ACHN (cell line): ENCODE measurements at regions not wholly inside any gene's neighbourhood (a gene's known extent, or its start where the extent isn't known, plus 50 kb on each side); places are given as distances from the start of the nearest gene placed in this dataset.

Experiments used
- DNase-seq: peaks from one replicate; pipeline ENCODE4 v3.0.0-alpha.2; 2015
- in situ Hi-C: cut with HindIII; loops from 2 replicates; pipeline ENCODE4 v1.10.0; 2017; ENCODE audit warnings: low sequenced_read_pairs, low pct_ligation_motif_present, low pct_unique_long_range_greater_than_20kb

DNA sequence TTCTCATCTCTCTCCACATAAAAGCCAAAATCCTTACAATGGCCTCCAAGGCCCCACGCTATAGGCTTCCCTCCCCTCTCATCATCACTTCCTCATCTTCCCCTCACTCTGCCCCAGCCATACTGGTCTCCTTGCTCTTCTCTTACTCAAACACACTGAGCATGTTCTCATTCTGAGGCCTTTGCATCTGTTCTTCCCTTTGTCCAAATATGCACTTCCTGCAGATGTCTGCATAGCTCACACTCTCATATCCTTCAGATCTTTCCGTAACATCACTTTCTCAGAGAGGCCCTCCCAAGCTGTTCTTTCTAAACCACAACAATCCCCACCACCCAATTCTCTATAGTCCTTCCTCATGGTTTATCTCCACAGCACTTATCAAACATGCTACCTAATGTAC, 284.1 kb downstream of the HHIPL2 start:
- DNase-seq = no peak
- in situ Hi-C loops = no loop called here

DNA sequence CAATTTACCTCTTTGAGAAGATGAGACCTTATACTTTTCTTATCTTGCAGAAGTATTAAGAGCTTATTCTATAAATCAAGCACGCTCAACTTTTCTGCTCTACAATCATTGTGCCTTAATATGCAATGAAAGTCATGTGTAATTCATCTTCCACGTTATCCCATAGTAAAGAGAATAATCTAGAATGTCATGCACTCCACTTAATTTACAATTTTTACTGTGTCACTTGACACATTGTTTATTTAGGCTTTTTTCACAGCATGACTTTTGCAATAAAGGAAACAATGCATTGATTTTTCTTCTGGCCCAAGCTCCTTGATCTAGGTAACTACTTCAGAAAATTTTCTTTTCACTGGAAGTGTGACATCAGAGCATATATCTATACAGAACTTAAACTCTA, 290.9 kb downstream of the HHIPL2 start:
- DNase-seq = no peak
- in situ Hi-C loops = no loop called here

DNA sequence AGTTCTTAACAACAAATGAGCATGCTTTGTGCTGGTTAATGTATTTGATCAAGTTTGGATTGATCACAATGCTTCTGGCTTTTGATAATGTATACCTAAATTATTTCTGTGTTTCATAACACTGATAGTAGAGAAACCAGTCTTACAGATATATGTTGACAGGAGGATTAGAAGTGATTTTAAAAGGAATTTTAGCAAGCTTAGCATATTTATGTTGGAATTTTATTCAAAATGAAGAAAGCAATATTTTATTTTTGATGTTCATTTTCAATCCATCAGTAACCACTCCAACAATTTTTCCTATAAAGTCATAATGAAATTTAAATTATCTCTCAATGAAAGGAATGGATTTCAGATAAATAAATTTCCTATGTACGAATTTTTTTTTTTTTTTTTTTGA, 291.8 kb downstream of the HHIPL2 start:
- in situ Hi-C loops = no loop called here
- no peak for DNase-seq

DNA sequence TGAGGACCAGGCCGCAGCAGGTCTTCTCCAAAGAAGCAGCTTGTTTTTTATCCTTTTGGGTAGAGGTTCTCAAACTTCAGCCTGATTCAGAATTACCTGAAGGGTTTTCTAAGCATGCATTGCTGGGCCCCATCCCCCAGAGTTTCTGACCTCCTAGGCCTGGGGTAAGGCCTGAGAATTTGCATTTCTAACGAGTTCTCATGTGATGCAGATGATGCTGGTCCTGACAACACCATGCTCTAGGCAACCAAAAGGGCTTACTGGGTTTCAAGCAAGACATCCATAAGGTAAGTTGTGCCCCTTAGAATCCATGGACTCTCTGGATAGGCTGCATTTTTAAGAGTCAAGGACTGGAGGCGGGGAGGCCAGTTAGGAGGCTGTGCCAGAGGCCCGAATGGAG, 295.1 kb downstream of the HHIPL2 start:
- no peak for DNase-seq
- in situ Hi-C loops = no loop called here

DNA sequence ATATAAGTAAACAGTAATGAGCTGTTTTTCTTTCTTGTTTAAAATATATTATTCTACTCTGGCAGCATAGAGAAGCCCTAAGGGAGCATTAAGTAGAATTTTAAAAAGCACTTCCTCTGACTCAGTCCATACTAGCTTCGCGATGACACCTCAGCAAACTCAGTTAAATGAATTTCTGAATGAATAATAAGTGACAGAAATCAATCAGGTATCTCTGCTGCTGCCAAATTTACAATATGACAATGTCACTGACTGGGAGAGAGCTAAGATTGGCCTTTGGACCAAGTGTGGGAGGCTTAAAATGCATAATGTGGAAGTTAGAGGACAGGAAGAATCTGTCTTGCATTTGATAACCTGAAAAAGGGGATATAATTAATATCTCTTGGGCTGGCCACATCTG, 296.1 kb downstream of the HHIPL2 start:
- DNase-seq = no peak
- in situ Hi-C loops = no loop called here

DNA sequence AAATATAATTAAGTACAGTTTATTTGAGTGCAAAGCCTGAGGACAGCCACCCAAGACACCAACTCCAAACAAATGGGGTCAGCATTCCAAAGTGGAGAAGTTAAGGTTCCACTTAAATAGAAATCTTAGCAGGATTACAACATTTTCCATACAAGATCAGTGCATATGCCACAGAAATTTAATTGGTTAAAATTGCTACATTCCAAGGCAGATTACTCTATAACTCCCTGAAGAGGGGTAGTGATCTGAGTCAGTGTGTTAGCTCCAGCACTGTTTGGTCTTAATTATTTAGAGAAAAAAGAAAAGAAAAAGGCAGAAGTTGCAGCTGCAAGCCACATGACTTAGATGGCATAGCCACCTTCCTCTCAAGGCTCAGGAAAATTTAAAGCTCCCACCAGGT, 297.5 kb downstream of the HHIPL2 start:
- DNase-seq = no peak
- in situ Hi-C loops = no loop called here

DNA sequence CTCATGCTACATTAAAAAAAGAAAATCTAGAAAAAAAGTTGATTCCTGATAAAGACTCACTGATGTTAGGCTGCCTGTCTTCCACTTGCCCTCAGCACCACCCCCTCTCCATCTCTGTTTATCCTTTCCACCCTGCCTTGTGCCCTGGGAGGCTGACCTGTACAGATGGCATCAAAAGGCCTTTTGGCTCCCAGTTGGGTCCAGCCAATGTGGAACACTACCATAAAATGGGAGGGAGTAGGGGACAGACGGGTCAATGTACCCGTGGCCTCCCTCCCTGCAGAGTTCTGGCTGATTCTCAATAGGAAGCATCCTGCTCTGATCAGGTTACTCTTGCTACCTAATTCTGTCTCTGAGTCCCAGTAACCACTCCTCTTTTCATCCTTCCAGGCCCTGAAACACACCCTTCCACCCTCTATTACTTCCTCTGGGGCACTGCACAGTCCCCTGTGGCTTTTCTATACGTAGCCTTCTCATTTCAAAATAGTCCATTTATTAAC, 300.0 kb downstream of the HHIPL2 start:
- no peak for DNase-seq
- in situ Hi-C loops = no loop called here

DNA sequence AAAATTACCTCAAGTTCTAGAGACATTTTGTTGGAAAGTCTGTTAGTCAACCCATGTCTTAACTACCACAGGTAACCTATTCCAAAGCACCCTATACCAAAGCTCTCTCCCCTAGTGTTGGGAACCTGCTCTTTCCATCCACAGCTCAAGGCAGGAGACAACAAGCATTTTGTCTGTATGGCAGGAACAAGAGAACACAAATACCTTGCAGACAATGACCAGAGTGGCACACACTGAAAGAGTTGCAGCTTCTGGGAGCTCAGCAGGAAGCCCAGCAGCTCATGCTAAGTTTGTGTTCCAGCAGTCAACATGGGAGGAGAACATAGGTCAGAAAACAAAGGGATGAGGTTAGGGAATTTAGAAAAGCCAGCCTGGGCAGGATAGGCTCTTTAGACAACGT, 300.8 kb downstream of the HHIPL2 start:
- in situ Hi-C loops = no loop called here
- DNase-seq = no peak

DNA sequence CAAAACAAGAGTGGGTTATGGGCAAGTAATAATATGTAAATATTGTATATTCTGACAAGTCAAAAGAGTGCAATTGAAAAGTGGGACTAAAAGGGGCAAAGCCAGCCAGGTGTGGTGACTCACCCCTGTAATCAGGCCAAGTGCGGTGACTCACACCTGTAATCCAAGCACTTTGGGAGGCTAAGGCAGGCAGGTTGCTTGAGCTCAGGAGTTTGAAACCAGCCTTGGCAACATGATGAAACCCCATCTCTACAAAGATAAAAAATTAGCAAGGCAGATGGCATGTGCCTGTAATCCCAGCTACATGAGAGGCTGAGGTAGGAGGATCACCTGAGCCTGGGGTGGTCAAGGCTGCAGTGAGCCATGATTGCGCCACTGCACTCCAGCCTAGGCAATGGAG, 304.0 kb downstream of the HHIPL2 start:
- DNase-seq = no peak
- in situ Hi-C loops = no loop called here

DNA sequence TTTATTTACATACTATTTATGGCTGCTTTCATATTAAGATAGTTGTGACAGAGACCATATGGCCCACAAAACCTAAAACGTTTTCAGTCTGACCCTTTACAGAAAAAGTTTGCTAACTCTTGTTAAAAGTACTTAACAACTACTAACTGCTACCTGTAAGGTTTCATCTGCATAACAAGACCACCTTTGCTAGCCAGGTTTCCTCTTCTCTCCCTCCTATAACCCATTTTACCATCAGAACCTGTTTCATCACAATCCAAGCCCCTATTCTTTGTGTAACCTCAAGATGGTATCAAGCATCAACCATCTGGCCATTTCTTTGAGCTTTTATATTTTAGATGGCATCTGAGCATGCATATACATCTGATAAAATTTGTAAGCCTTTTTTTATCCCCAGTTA, 305.4 kb downstream of the HHIPL2 start:
- in situ Hi-C loops = no loop called here
- DNase-seq = no peak

DNA sequence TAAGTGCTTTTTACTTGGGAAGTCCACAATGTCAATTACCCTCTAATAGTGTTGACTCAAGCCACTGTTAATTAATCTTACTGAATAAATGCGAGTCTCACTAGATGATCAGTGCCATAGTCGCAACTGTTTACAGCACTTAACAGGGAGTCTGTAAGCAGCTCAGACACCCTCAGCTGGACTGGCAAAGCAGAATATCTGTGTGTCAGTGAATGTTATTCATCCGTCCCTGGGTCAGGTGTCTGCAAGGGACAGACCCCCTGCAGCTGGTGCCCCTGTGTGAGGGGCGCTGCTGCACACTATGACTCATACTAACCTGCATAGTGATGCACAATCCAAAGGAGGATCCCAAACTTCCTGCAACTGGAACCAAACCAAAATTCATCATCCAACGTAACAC, 306.5 kb downstream of the HHIPL2 start:
- no peak for DNase-seq
- in situ Hi-C loops = no loop called here

DNA sequence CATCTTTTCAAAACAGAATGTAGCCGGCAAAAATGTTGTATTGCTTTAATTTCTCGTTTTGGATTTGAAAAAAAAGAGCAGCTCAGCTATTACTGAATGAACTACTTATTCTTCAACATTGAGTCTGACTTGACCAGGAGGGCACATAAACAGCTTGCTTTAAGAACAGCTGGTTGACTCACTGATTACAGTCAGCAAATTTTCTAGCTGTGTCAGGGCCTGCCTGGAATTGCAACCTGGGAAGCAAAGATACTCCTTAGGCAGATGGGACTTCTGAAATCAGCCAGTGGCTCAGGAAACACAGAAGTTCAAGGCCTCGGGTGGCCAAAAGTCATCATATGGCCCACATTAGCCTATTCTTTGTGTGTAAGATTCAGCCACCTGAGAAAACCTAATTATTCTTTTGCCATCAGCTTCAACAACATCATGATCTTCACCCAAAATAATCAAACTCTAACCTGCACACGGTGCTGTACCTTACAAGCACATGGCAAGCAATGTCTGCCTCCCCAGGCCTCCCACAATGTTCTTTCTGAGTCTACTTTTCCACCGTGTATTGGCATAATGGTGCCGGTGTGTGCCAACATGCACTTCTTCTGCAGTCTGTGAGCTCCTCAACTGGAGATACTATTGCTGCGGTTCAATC, 307.2 kb downstream of the HHIPL2 start:
- in situ Hi-C loops = no loop called here
- no peak for DNase-seq

DNA sequence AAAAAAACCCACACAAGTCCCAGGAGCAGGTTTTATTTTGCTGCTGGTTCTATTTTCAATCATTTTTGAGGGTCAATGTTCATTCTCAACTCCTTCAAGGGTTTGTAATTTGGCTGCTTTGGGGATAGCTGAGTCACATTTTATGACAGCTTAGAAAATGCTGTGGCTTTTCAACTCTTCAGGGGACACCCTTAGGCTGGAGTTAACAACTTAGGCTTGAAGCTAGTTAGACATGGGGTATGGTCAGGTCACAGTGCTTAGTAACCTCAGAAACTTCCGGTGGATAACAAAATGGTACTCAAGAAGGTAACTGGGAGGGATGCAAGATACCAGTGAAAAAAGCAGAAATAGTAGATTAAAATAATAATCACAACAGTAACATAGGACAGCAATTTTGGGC, 308.8 kb downstream of the HHIPL2 start:
- no peak for DNase-seq
- in situ Hi-C loops = no loop called here

DNA sequence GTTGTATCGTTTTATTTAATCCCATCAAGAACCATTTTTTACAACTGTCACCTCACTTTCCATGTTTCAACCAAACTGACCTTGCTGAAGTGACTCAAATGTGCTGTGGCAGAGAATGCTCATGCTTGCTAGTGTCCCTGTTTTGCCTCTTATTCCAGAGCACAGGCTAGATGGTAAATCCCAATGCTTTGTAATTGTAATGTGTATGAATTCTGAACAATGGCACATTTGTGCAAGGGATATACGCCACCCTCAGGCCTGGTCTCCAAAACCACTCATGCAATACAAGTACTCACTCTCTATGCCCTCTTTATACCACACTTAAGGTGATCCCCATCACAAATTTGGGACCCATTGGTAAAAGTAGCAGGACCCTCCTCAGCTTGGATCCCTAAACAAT, 313.6 kb downstream of the HHIPL2 start:
- DNase-seq = no peak

DNA sequence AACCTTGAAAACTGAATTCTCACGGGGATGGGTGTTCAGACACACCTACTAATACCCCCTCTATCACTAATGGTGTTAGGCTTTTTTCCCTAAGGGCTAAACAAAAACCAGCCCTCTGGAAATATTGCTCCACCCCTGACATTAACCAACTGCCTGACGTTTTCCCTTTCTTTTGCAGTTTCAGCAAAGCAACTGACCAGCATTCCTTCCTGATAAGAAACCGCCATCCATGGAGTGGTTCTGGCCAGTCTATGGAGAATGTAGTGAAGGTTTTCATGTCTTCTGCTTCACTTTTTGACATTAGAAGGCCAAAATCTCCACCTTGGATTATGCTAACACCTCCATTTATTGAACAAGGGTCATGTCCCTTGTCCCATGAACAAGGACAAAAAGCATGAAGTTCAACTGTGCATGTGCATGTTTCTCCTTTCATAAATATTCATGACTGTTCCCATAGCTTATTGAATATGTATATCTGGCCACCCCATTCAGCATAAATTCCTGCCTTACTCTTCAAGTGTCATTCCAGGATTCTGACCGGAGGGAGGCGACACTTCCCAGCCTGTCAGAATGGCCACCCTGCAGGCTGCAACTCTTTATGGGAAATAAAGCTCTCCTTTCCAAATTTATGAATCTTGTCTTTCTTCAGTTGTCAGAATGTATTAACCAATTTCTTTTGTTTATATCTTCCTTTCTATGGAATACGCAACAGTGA, 314.3 kb downstream of the HHIPL2 start:
- in situ Hi-C loops = no loop called here

More for the DNA sequence above, 313.6 kb downstream of the HHIPL2 start:
- in situ Hi-C loops = no loop called here

DNA sequence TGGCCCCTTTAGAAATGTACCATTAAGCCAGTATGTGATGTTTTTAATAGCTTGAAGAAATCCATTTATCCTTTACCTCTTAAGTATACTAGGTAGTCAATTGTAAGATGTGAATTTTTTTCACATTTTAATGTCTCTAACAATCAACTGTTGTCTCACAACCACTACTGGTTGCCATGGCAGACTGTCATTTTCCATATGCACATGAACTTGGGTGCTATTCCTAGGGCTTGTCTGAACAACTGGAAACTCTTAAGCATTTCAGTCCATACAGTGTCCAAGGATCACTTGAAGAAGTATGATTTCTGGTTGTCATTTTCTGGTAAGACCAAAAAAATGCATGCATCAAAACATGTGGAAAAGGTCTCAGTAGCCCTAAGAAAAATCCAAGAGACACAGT, 315.1 kb downstream of the HHIPL2 start:
- DNase-seq = no peak
- in situ Hi-C loops = no loop called here

More for the DNA sequence above, 314.3 kb downstream of the HHIPL2 start:
- no peak for DNase-seq

DNA sequence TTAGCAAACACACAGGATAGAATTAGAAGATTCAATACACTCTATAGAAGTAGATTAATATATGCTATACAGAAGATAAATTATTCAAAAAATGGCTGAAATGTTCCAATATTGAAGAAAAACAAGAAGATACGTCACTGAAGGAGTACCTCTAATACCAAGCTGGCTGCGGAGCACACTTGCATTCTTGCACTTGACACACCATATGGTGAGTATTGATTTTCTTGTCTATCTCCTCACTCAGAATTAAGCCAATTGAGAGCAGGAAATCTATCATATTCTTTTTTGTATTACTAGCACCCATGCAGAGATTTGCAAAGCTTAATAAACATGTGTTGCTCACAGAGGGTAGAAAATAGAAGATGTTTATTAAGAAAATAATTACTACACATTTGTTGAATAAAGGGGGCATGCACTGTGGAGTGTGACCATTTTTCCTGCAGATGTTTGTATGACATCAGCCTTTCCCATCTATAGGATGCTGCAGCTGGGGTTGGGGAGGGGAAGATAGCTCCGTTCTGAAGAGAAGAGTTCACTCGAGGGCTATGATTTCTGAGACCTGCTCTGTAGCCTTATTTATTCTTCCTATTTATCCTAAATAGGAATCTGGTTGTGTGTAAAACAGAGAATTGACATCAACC, 318.1 kb downstream of the HHIPL2 start:
- DNase-seq = no peak
- in situ Hi-C loops = no loop called here

DNA sequence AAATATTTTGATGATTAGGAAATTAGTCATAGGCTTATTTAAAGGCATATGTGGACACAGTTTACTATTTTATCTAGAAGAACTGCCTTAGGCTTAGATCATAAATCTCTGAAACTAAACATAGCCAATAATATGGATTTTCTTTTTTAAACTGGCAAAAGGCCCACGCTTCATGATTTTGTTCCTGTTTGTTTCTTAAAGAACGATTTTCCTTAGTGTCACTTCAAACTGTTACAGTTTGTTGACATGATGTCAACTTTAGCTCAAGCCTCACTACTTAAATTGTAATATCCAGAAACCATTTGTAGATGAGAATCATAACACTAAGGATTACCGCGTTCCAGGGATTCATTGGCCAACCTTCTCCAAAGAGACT, 322.6 kb downstream of the HHIPL2 start:
- in situ Hi-C loops = no loop called here
- no peak for DNase-seq

DNA sequence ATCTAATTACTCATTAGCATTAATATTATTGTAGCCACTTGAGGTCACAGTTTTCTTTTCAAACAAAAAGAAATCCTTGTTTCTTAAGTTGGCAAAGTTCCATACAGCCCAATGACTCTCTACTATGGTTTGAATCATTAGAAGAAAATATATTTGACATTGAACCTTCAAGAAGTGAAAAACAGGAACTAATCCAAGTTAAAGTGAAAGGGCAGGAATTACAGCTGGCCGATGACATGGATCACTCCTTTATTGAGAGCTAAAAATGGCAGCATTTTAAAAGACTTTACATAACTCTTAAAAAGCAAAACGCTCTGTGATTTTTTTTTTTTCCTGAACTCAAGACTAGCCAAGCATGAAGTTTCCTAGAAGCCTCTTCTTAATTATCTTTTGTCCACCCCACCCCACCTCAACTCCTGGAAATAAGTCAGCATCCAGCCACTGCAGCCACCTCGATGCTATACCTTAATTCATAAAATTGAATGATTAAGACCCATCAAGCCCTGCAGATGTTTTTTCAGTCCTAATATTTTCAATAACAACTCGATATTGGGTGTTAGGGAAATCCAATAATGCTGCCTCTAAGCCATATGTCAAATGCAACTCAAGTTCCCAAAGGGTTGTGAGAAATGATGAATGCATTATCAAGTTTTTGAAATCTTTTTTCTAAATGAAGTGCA, 323.1 kb downstream of the HHIPL2 start:
- no peak for DNase-seq
- in situ Hi-C loops = no loop called here
